ENCODE measurements at regions not wholly inside any gene's neighbourhood (a gene's known extent, or its start where the extent isn't known, plus 50 kb on each side); places are given as distances from the start of the nearest gene placed in this dataset.

DNA sequence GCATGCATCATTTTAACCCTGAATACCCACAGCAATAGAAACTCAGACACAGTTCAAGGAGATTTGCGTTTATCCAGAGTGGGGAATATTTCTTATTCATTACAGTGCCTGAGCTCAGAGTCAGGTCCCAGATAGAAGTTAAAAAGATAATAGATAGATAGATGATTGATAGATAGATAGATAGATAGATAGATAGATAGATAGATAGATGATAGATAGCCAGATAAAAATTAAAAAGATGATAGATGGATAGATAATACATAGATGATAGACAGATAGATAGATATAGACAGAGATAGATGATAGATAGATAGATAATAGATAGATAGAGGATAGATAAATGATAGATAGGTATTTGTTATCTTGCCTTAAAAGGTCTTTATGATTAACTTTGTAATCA lies 184.7 kb downstream of the MYLK4 start:
- TF ChIP-seq, protein P1, sequence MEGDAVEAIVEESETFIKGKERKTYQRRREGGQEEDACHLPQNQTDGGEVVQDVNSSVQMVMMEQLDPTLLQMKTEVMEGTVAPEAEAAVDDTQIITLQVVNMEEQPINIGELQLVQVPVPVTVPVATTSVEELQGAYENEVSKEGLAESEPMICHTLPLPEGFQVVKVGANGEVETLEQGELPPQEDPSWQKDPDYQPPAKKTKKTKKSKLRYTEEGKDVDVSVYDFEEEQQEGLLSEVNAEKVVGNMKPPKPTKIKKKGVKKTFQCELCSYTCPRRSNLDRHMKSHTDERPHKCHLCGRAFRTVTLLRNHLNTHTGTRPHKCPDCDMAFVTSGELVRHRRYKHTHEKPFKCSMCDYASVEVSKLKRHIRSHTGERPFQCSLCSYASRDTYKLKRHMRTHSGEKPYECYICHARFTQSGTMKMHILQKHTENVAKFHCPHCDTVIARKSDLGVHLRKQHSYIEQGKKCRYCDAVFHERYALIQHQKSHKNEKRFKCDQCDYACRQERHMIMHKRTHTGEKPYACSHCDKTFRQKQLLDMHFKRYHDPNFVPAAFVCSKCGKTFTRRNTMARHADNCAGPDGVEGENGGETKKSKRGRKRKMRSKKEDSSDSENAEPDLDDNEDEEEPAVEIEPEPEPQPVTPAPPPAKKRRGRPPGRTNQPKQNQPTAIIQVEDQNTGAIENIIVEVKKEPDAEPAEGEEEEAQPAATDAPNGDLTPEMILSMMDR (IDR thresholded peaks at IDR 0.05): no peak
- Histone ChIP-seq H3K4me3 (ENCODE audit: low read depth, low read length) (no peak overlapping the region), H3K4me1 (no peaks in the 10 kb centered on the region), H3K9me3 (ENCODE audit: control insufficient read depth, low read length) (no peaks in the 10 kb centered on the region), H3K9ac (no peak overlapping the region), H3K27me3 (ENCODE audit: control insufficient read depth, insufficient read depth, low read length) (no peaks in the 10 kb centered on the region), H3K27ac (no peak overlapping the region), H3K4me2 (ENCODE audit: low read length) (no peak overlapping the region), H3K36me3 (ENCODE audit: control insufficient read depth, insufficient read depth, low read length) (no peaks in the 10 kb centered on the region), H2AFZ (no peak overlapping the region), H3K79me2 (no peaks in the 10 kb centered on the region)

DNA sequence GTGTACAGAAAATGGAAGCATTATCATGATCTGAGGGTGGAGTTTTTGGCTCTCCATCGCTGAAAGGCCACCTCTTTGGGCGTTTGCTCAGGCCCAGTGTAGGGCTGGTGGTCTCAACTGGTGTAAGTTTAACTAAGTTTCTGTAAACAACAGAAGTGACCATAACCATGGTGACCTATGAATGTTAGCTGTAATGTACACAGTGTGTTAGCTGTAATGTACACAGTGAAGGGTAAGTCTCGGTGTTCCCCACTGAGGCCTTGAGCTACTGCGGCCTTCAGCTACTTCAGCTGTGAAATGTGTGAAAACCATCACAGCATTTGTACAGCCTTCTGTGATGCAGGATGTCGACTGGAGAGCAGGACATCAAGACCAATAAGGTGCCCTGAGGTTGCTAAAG lies 185.2 kb downstream of the MYLK4 start:
- Histone ChIP-seq H3K9me3 (ENCODE audit: control insufficient read depth, low read length) (no peaks in the 10 kb centered on the region), H3K4me1 (no peaks in the 10 kb centered on the region), H3K4me3 (ENCODE audit: low read depth, low read length) (no peak overlapping the region), H3K27ac (no peak overlapping the region), H3K36me3 (ENCODE audit: control insufficient read depth, insufficient read depth, low read length) (no peaks in the 10 kb centered on the region), H2AFZ (no peak overlapping the region), H3K79me2 (no peaks in the 10 kb centered on the region), H3K9ac (no peak overlapping the region), H3K27me3 (ENCODE audit: control insufficient read depth, insufficient read depth, low read length) (no peaks in the 10 kb centered on the region), H3K4me2 (ENCODE audit: low read length) (no peak overlapping the region)
- TF ChIP-seq, protein P1 (IDR thresholded peaks at IDR 0.05): no peak

DNA sequence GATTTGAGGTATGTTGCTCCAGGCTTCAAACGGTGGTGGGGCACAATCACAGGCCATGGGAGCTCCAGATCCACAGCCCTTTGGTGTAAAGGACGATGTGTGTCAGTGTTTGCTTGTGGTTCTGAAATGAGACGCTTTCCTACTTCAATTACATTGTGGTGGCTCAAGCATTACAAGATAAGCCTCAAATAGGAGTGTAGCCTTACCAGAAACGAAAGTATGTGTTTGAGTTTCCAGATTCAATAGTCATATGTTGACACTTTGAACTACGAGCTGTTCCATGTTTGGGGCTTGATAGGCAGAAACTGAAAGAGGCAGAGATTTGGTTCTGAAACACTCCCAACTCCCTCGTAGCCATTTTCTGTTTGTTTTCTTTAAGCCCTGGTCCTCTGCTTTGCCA lies 187.1 kb downstream of the MYLK4 start:
- no peak overlapping the region for H2AFZ ChIP-seq
- no peaks in the 10 kb centered on the region for H3K4me1 ChIP-seq
- no peaks in the 10 kb centered on the region for H3K9me3 ChIP-seq (ENCODE audit: control insufficient read depth, low read length)
- TF ChIP-seq, protein P1 (IDR thresholded peaks at IDR 0.05): no peak
- no peak overlapping the region for H3K4me2 ChIP-seq (ENCODE audit: low read length)
- no peak overlapping the region for H3K9ac ChIP-seq
- no peaks in the 10 kb centered on the region for H3K36me3 ChIP-seq (ENCODE audit: control insufficient read depth, insufficient read depth, low read length)
- H3K79me2 ChIP-seq: no peaks in the 10 kb centered on the region
- H3K27me3 ChIP-seq (ENCODE audit: control insufficient read depth, insufficient read depth, low read length): no peaks in the 10 kb centered on the region
- H3K27ac ChIP-seq: no peak overlapping the region
- H3K4me3 ChIP-seq (ENCODE audit: low read depth, low read length): no peak overlapping the region

DNA sequence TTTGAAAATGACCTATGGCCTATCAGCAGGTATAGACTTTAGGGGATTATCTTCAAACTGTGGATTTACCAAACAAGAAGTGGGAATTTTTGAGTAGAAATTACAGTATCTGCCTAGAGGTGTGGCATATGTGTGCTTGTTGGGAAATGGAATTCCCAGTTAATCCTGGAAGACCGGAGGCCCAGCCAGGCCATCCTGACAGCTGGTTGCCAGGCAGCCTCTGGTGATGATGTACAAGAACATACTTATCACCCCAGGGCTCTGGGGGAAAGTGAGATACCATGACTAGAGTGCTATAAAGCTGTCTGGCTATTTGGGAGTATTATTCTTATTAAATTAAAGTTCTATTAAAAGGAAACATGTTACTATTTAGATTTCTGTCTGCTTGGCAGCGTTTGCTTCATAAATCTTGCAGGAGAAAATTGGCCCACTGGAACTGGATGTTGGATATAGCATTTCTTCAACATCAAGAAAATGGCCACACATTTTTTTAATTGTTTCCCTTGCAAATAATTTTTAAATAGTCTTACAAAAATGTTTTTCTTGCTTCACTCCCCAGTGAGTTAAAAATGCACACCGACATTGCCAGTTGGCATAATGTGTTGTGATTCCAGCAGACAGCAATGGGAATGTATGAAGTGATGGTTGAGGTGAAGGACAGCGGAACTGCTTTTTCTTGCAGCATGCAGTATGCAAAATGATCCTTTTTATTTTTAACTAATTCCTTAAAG lies 187.8 kb downstream of the MYLK4 start:
- Histone ChIP-seq H3K4me3 (ENCODE audit: low read depth, low read length) (no peak overlapping the region), H3K27ac (no peak overlapping the region), H3K9ac (no peak overlapping the region), H2AFZ (no peak overlapping the region), H3K79me2 (no peaks in the 10 kb centered on the region), H3K27me3 (ENCODE audit: control insufficient read depth, insufficient read depth, low read length) (no peaks in the 10 kb centered on the region), H3K4me2 (ENCODE audit: low read length) (no peak overlapping the region), H3K36me3 (ENCODE audit: control insufficient read depth, insufficient read depth, low read length) (no peaks in the 10 kb centered on the region), H3K9me3 (ENCODE audit: control insufficient read depth, low read length) (no peaks in the 10 kb centered on the region), H3K4me1 (no peaks in the 10 kb centered on the region)
- TF ChIP-seq, protein P1 (IDR thresholded peaks at IDR 0.05): no peak

All from parathyroid adenoma (tissue), 2 donors.